ENCODE measurements at regions not wholly inside any gene's neighbourhood (a gene's known extent, or its start where the extent isn't known, plus 50 kb on each side); places are given as distances from the start of the nearest gene placed in this dataset.
"Not testable (repeated sequence)": the region's sequence is repeated elsewhere in the genome, so short reads cannot be mapped to it uniquely, and the experiment has no call there.

GRCh38 chr2:95755956-95756669 is 164.3 kb downstream of the TRIM43 start:
- TF ChIP-seq, protein P1, sequence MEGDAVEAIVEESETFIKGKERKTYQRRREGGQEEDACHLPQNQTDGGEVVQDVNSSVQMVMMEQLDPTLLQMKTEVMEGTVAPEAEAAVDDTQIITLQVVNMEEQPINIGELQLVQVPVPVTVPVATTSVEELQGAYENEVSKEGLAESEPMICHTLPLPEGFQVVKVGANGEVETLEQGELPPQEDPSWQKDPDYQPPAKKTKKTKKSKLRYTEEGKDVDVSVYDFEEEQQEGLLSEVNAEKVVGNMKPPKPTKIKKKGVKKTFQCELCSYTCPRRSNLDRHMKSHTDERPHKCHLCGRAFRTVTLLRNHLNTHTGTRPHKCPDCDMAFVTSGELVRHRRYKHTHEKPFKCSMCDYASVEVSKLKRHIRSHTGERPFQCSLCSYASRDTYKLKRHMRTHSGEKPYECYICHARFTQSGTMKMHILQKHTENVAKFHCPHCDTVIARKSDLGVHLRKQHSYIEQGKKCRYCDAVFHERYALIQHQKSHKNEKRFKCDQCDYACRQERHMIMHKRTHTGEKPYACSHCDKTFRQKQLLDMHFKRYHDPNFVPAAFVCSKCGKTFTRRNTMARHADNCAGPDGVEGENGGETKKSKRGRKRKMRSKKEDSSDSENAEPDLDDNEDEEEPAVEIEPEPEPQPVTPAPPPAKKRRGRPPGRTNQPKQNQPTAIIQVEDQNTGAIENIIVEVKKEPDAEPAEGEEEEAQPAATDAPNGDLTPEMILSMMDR (IDR thresholded peaks at IDR 0.05; ENCODE audit: control extremely low read depth in 1 of 3, insufficient read depth in 1 of 3, low read depth in 1 of 3, low read length in 3 of 3): not testable (repeated sequence)
- not testable (repeated sequence) for TF ChIP-seq E2F6 (IDR thresholded peaks at IDR 0.05); SIN3A (conservative IDR thresholded peaks at IDR 0.05 in 1 of 2, IDR thresholded peaks at IDR 0.05 in 1 of 2; ENCODE audit: low read depth in 1 of 2, low read length in 2 of 2); EP300 (IDR thresholded peaks at IDR 0.05; ENCODE audit: borderline replicate concordance in 1 of 2, low read depth in 2 of 2, low read length in 2 of 2)

Data from H1 (cell line).